ENCODE measurements at regions not wholly inside any gene's neighbourhood (a gene's known extent, or its start where the extent isn't known, plus 50 kb on each side); places are given as distances from the start of the nearest gene placed in this dataset.

GRCh38 chr9:31144614-31145013 is 1239.8 kb upstream of the ACO1 start:
- Histone ChIP-seq H2AFZ (ENCODE audit: low read length) (no peak overlapping the region), H3K27me3 (ENCODE audit: insufficient read depth, low read length) (no peaks in the 10 kb centered on the region), H3K4me2 (ENCODE audit: insufficient read depth, insufficient read length, low read length) (no peak overlapping the region), H2BK15ac (ENCODE audit: low read depth, low read length) (no peak overlapping the region), H3K9me3 (ENCODE audit: control insufficient read depth, low read depth, low read length) (no peaks in the 10 kb centered on the region), H2BK120ac (ENCODE audit: low read depth, low read length, poor library complexity, severe bottlenecking) (no peak overlapping the region), H3K14ac (ENCODE audit: insufficient read depth, low read length) (no peak overlapping the region), H3K79me1 (ENCODE audit: insufficient read depth, low read depth, low read length, poor library complexity, severe bottlenecking) (no peaks in the 10 kb centered on the region), H3K4ac (ENCODE audit: low read depth, low read length) (no peak overlapping the region), H3K79me2 (ENCODE audit: insufficient read depth, low read length) (no peaks in the 10 kb centered on the region), H2BK20ac (ENCODE audit: low read depth, low read length, poor library complexity, severe bottlenecking) (no peak overlapping the region), H3K23ac (ENCODE audit: insufficient read length, low read depth, low read length) (no peak overlapping the region), H2BK12ac (ENCODE audit: insufficient read length, low read depth, low read length) (no peak overlapping the region), H3T11ph (ENCODE audit: low read length) (no peak overlapping the region), H4K20me1 (ENCODE audit: control insufficient read depth, insufficient read depth, insufficient read length) (no peaks in the 10 kb centered on the region), H3K18ac (ENCODE audit: insufficient read length, low read depth, low read length) (no peak overlapping the region), H3K23me2 (ENCODE audit: insufficient read length, low read depth, low read length, poor library complexity, severe bottlenecking) (no peaks in the 10 kb centered on the region), H3K56ac (ENCODE audit: insufficient read length, low read depth, low read length) (no peak overlapping the region), H2AK5ac (ENCODE audit: insufficient read length, low read length) (no peak overlapping the region), H4K91ac (ENCODE audit: insufficient read length, low read depth, low read length) (no peak overlapping the region), H3K4me1 (ENCODE audit: insufficient read depth, low read length) (no peaks in the 10 kb centered on the region), H3K27ac (ENCODE audit: insufficient read length, low read depth, low read length) (no peak overlapping the region), H3K9ac (ENCODE audit: extremely low read depth, insufficient read length, low read length) (no peak overlapping the region), H4K8ac (replicated peaks; ENCODE audit: insufficient read length, low read depth, low read length) (no peak overlapping the region), H4K5ac (ENCODE audit: insufficient read length, low read depth, low read length) (no peak overlapping the region), H2BK5ac (ENCODE audit: insufficient read length, low read length) (no peak overlapping the region)
- DNase-seq = no peak
- Mint-ChIP-seq H3K4me3 (no peak overlapping the region), H3K27me3 (ENCODE audit: low read depth) (no peaks in the 10 kb centered on the region), H3K36me3 (ENCODE audit: insufficient read depth in 1 of 3, low read depth in 3 of 3) (no peaks in the 10 kb centered on the region), H3K9me3 (no peaks in the 10 kb centered on the region), H3K4me1 (no peaks in the 10 kb centered on the region; a peak in 1 of 4 replicates), H3K27ac (no peak overlapping the region)
- TF ChIP-seq CTCF (conservative IDR thresholded peaks at IDR 0.05) = no peak
- WGBS (ENCODE audit: extremely low coverage, insufficient read length, low lambda C conversion rate) = no CpG with 5 or more reads among the region's 3 CpGs

Data from H9 (cell line).